Adrenal gland (tissue), 9 donors: ENCODE measurements at regions not wholly inside any gene's neighbourhood (a gene's known extent, or its start where the extent isn't known, plus 50 kb on each side); places are given as distances from the start of the nearest gene placed in this dataset.

Experiments
- DNase-seq, 7 donors: peaks; one replicate each; pipeline ENCODE4 v3.0.0-alpha.2; 2019 to 2020
- H3K27ac ChIP-seq, 5 donors: fragments of 200-600 bp; sonication (generic) in 4 of 5; 1 replicate in 3 of 5; 2 replicates in 2 of 5; pipeline versions ENCODE4 v1.5.1 to v1.8.0; 2016 to 2020; ENCODE audit warnings: mild to moderate bottlenecking in 1 of 5
- H3K27me3 ChIP-seq: fragments of 200-600 bp; 2 replicates; pipeline ENCODE4 v1.8.0; 2021
- H3K36me3 ChIP-seq, 2 donors: fragments of 200-600 bp; replicated peaks in 1 of 2; 1 replicate in 1 of 2; 2 replicates in 1 of 2; pipeline versions ENCODE4 v1.5.1 to v1.8.0; 2018 to 2022
- H3K4me1 ChIP-seq, 2 donors: fragments of 200-600 bp; replicated peaks in 1 of 2; 1 replicate in 1 of 2; 2 replicates in 1 of 2; pipeline versions ENCODE4 v1.5.1 to v1.8.0; 2018 to 2021
- H3K4me3 ChIP-seq, 4 donors: fragments of 200-600 bp; sonication (generic) in 3 of 4; one replicate each; pipeline ENCODE4 v1.5.1; 2016 to 2018
- H3K9me3 ChIP-seq, 3 donors: fragments of 200-600 bp; sonication (generic) in 1 of 3; replicated peaks in 1 of 3; 1 replicate in 2 of 3; 2 replicates in 1 of 3; pipeline versions ENCODE4 v1.5.1 to v1.8.0; 2016 to 2021
- POLR2A ChIP-seq, 2 donors: fragments of 450-650 bp; IDR thresholded peaks; one replicate each; pipeline ENCODE4 v1.6.1; 2017; ENCODE audit warnings: antibody characterized with exemption in 2 of 2, mild to moderate bottlenecking in 2 of 2, moderate library complexity in 1 of 2
- WGBS, 4 donors: extraction: QIAGEN DNeasy Blood & Tissue Kit in 2 of 4; methylation state at CpG; one replicate each; pipeline versions ENCODE4 v1.1.5 to v1.1.7; 2013 to 2017; 5-methylcytosine and 5-hydroxymethylcytosine counted together
- intact Hi-C, 2 donors: fragments of 100-400 bp; cut with DNase I; formaldehyde crosslinking; loops; one replicate each; pipeline versions ENCODE4 v1.14.1 to v1.15.0; 2022 to 2023
- TF ChIP-seq, protein P1 (sequence below), 6 experiments: fragments of 450-650 bp in 4 of 6; fragments of 200-600 bp in 2 of 6; sonication (generic) in 1 of 6; IDR thresholded peaks; 1 replicate in 5 of 6; 2 replicates in 1 of 6; pipeline versions ENCODE4 v1.5.1 to v1.8.0; 2016 to 2021; ENCODE audit warnings: antibody characterized with exemption in 6 of 6, mild to moderate bottlenecking in 2 of 6, moderate library complexity in 1 of 6
- donor health status: healthy with polysubstance abuse.
- donor health status: Bipolar disorder and iron deficiency.
- donor health status: DM: yes; HTN: yes; CAD: no.
- donor health status: DM: no; HTN: no; CAD: no.
- donor health status: DM: no; HTN: no; CAD: no.

GRCh38 chr12:63403256-63403655, 252.3 kb upstream of the AVPR1A start:
- WGBS, 4 donors, result 35 to 67% (median 46%) methylated on average over 1 of the region's 1 CpG
- no peak for DNase-seq
- no peak overlapping the region for H3K4me3 ChIP-seq

DNA sequence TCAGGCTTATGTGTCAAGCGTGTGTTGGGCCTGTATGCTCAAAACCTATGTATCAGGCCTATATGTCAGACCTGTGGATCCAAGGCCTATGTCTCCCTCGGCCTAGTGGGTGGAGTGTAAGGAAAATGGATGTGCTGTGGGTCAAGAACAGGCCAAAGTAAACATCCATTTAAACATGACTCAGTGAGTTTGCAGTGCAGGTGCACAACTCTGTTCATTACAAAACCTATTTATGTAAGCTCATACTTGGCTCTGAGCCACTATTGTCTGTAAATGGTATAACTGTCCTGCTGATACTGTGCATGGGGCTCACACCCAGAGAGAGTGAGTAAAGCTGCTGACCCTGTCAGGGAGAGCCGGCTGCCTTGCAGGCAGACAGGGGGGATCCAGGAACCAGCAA, 249.7 kb upstream of the AVPR1A start:
- H3K4me1 ChIP-seq, result no peaks in the 10 kb centered on the region
- no peak overlapping the region for H3K4me3 ChIP-seq
- H3K27ac ChIP-seq, result no peak overlapping the region
- no peak for TF ChIP-seq POLR2A (IDR thresholded peaks at IDR 0.05)
- TF ChIP-seq, protein P1, sequence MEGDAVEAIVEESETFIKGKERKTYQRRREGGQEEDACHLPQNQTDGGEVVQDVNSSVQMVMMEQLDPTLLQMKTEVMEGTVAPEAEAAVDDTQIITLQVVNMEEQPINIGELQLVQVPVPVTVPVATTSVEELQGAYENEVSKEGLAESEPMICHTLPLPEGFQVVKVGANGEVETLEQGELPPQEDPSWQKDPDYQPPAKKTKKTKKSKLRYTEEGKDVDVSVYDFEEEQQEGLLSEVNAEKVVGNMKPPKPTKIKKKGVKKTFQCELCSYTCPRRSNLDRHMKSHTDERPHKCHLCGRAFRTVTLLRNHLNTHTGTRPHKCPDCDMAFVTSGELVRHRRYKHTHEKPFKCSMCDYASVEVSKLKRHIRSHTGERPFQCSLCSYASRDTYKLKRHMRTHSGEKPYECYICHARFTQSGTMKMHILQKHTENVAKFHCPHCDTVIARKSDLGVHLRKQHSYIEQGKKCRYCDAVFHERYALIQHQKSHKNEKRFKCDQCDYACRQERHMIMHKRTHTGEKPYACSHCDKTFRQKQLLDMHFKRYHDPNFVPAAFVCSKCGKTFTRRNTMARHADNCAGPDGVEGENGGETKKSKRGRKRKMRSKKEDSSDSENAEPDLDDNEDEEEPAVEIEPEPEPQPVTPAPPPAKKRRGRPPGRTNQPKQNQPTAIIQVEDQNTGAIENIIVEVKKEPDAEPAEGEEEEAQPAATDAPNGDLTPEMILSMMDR (IDR thresholded peaks at IDR 0.05), result no peak
- WGBS, 4 donors, result 41 to 64% (median 51%) methylated on average over 2 to 3 of the region's 3 CpGs
- H3K9me3 ChIP-seq, result no peaks in the 10 kb centered on the region
- H3K36me3 ChIP-seq, result no peaks in the 10 kb centered on the region
- intact Hi-C loops, result no loop called here
- no peak for DNase-seq
- no peaks in the 10 kb centered on the region for H3K27me3 ChIP-seq

More at GRCh38 chr12:63403256-63403655, 252.3 kb upstream of the AVPR1A start:
- intact Hi-C loops, result no loop called here
- Histone ChIP-seq H3K4me1 (no peaks in the 10 kb centered on the region), H3K27ac (no peak overlapping the region), H3K36me3 (no peaks in the 10 kb centered on the region), H3K9me3 (no peaks in the 10 kb centered on the region), H3K27me3 (no peaks in the 10 kb centered on the region)
- TF ChIP-seq, protein P1 (IDR thresholded peaks at IDR 0.05), result no peak
- no peak for TF ChIP-seq POLR2A (IDR thresholded peaks at IDR 0.05)

DNA sequence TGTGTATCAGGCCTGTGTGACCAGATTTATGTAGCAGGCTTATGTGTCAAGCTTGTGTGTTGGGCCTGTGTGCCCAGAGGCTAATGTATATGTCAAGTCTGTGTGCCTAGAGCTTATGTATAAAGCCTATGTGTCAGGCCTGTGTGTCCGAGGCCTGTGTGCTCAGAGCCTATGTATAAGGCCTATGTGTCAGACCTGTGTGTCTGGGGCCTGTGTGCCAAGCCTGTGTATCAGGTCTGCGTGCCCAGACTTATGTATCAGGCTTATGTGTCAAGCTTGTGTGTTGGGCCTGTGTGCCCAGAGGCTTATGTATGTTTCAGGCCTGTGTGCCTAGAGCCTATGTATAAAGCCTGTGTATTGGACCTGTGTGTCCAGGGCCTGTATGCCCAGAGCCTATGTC, 249.3 kb upstream of the AVPR1A start:
- Histone ChIP-seq H3K4me1 (no peaks in the 10 kb centered on the region), H3K9me3 (no peaks in the 10 kb centered on the region), H3K27ac (no peak overlapping the region), H3K27me3 (no peaks in the 10 kb centered on the region), H3K36me3 (no peaks in the 10 kb centered on the region), H3K4me3 (no peak overlapping the region)
- no peak for DNase-seq
- WGBS, 4 donors, result 43 to 100% (median 91%) methylated on average over 1 to 2 of the region's 2 CpGs
- TF ChIP-seq, protein P1 (IDR thresholded peaks at IDR 0.05), result no peak
- no peak for TF ChIP-seq POLR2A (IDR thresholded peaks at IDR 0.05)
- intact Hi-C loops, result no loop called here

DNA sequence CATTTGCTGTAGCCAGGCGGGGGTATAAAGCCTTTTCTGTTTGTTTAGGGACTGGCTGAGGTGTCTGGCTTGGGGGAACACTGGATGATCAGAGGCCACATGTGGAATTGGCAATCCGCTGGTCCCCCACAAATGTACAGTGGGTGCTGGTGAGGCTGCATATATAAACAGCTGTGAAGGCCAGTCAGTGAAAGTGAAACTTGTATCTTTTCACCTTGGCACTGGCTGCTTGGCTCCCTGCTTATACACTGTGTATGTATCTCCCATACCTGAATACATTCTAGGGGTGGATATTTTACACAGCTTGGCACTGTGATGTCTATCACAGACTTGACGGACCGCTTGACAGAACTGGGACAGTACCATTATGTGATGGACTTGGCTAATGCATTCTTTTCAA, 246.8 kb upstream of the AVPR1A start:
- Histone ChIP-seq H3K4me3 (no peak overlapping the region), H3K9me3 (peaks cover 0 to under 1% (median 0%) of the 10 kb centered on the region in 3 donors), H3K27me3 (no peaks in the 10 kb centered on the region), H3K27ac (no peak overlapping the region), H3K36me3 (no peaks in the 10 kb centered on the region), H3K4me1 (no peaks in the 10 kb centered on the region)
- WGBS, 4 donors, result 71 to 94% (median 86%) methylated on average over 4 of the region's 4 CpGs
- no peak for DNase-seq
- TF ChIP-seq, protein P1 (IDR thresholded peaks at IDR 0.05), result no peak
- no peak for TF ChIP-seq POLR2A (IDR thresholded peaks at IDR 0.05)
- intact Hi-C loops, result no loop called here
